Common myeloid progenitor, CD34-positive (primary cell): ENCODE measurements at regions not wholly inside any gene's neighbourhood (a gene's known extent, or its start where the extent isn't known, plus 50 kb on each side); places are given as distances from the start of the nearest gene placed in this dataset.

ENCODE experiments used
- CTCF ChIA-PET: fragments of 350-600 bp; sonication (Branson Sonifier 250); formaldehyde crosslinking; loops from one replicate; lab custom pipeline; 2021; ENCODE audit warnings: antibody characterized with exemption; lab: Charles Lee
- POLR2A ChIA-PET: fragments of 350-600 bp; sonication (Branson Sonifier 250); formaldehyde crosslinking; loops from one replicate; lab custom pipeline; 2021; ENCODE audit warnings: antibody characterized with exemption; lab: Charles Lee
- DNase-seq, 3 donors: peaks; one replicate each; pipeline versions ENCODE4 v3.0.0 to v3.0.0-alpha.2; 2013
- H3K27ac ChIP-seq, 2 experiments: 1 replicate in 1 of 2; 2 replicates in 1 of 2; pipeline ENCODE4 v1.7.0; 2013; ENCODE audit warnings: inconsistent platforms in 2 of 2, low read length in 2 of 2, mild to moderate bottlenecking in 2 of 2, low read depth in 1 of 2, moderate library complexity in 1 of 2; ENCODE audit not compliant: severe bottlenecking in 2 of 2, insufficient read depth in 1 of 2, poor library complexity in 1 of 2
- H3K27me3 ChIP-seq, 5 experiments: replicated peaks in 2 of 5; 1 replicate in 3 of 5; 2 replicates in 2 of 5; pipeline versions ENCODE4 v1.6.1 to v1.7.0; 2013; ENCODE audit warnings: low read length in 4 of 5, mild to moderate bottlenecking in 2 of 5, moderate library complexity in 2 of 5, inconsistent platforms in 1 of 5; ENCODE audit not compliant: insufficient read depth in 5 of 5, control insufficient read depth in 4 of 5
- H3K36me3 ChIP-seq, 4 experiments: 1 replicate in 2 of 4; 2 replicates in 2 of 4; pipeline versions ENCODE4 v1.6.1 to v1.7.0; 2013; ENCODE audit warnings: low read length in 3 of 4, control low read depth in 1 of 4, mild to moderate bottlenecking in 1 of 4; ENCODE audit not compliant: control insufficient read depth in 4 of 4, insufficient read depth in 4 of 4
- H3K4me1 ChIP-seq, 4 experiments: 1 replicate in 3 of 4; 2 replicates in 1 of 4; pipeline versions ENCODE4 v1.6.1 to v1.7.1; 2013; ENCODE audit warnings: low read length in 3 of 4, mild to moderate bottlenecking in 3 of 4, control low read depth in 1 of 4, inconsistent platforms in 1 of 4, moderate library complexity in 1 of 4; ENCODE audit not compliant: control insufficient read depth in 4 of 4, insufficient read depth in 4 of 4; ENCODE audit errors: control extremely low read depth in 1 of 4
- H3K4me3 ChIP-seq, 7 experiments: 1 replicate in 4 of 7; 2 replicates in 3 of 7; pipeline versions ENCODE4 v1.5.1 to v1.7.0; 2013; ENCODE audit warnings: mild to moderate bottlenecking in 7 of 7, low read length in 6 of 7, moderate library complexity in 6 of 7, inconsistent platforms in 2 of 7, low read depth in 2 of 7, control low read depth in 1 of 7; ENCODE audit not compliant: insufficient read depth in 4 of 7, control insufficient read depth in 1 of 7; ENCODE audit errors: extremely low read depth in 1 of 7
- H3K9me3 ChIP-seq, 5 experiments: 1 replicate in 4 of 5; 2 replicates in 1 of 5; pipeline versions ENCODE4 v1.6.1 to v1.7.1; 2013; ENCODE audit warnings: low read length in 4 of 5, mild to moderate bottlenecking in 2 of 5, inconsistent platforms in 1 of 5, low read depth in 1 of 5, moderate library complexity in 1 of 5; ENCODE audit not compliant: control insufficient read depth in 4 of 5, insufficient read depth in 2 of 5; ENCODE audit errors: control extremely low read depth in 1 of 5
- WGBS: methylation state at CpG from one replicate; pipeline ENCODE4 v1.1.5; 2013; ENCODE audit not compliant: insufficient coverage; 5-methylcytosine and 5-hydroxymethylcytosine counted together

- Histone ChIP-seq H3K27me3 (peaks cover 26 to 100% (median 65%) of the 10 kb centered on the region in 5 experiments), H3K36me3 (no peaks in the 10 kb centered on the region), H3K4me3 (peak overlapping the region in 2 of 7 experiments; percentile 19 to 28), H3K27ac (no peak overlapping the region), H3K9me3 (no peaks in the 10 kb centered on the region), H3K4me1 (peaks cover 6 to 57% (median 48%) of the 10 kb centered on the region in 4 experiments)
- ChIA-PET POLR2A (interaction anchor here (0.6 kb wide), 1 partner anchor 107 kb away, joined by 3 read pairs; no protein-coding TSS in a partner anchor), CTCF (interaction anchor here (0.8 to 1.4 kb wide), 2 partner anchors 29 to 145 kb away, joined by 3 read pairs; no protein-coding TSS in a partner anchor)
- WGBS = 5% methylated on average over 52 of the region's 62 CpGs
- DNase-seq = peak in 1 of 3 donors; percentile 35
Measured at GRCh38 chr7:155373359-155374273, 75.9 kb downstream of the INSIG1 start.

- WGBS = 2% methylated on average over 74 of the region's 110 CpGs
- ChIA-PET CTCF (interaction anchor here (1.8 kb wide), 1 partner anchor 11 kb away, joined by 4 read pairs; no protein-coding TSS in a partner anchor), POLR2A (interaction anchor here (0.6 kb wide), 1 partner anchor 108 kb away, joined by 3 read pairs; no protein-coding TSS in a partner anchor)
- Histone ChIP-seq H3K27me3 (peaks cover 35 to 100% (median 72%) of the 10 kb centered on the region in 5 experiments), H3K9me3 (no peaks in the 10 kb centered on the region), H3K4me1 (peaks cover 6 to 57% (median 48%) of the 10 kb centered on the region in 4 experiments), H3K27ac (no peak overlapping the region), H3K4me3 (peak overlapping the region in 3 of 7 experiments; percentile 28 to 48 (median 38)), H3K36me3 (no peaks in the 10 kb centered on the region)
- peak in 1 of 3 donors; percentile 25 for DNase-seq
Measured at GRCh38 chr7:155374276-155375252, 76.9 kb downstream of the INSIG1 start.

DNA sequence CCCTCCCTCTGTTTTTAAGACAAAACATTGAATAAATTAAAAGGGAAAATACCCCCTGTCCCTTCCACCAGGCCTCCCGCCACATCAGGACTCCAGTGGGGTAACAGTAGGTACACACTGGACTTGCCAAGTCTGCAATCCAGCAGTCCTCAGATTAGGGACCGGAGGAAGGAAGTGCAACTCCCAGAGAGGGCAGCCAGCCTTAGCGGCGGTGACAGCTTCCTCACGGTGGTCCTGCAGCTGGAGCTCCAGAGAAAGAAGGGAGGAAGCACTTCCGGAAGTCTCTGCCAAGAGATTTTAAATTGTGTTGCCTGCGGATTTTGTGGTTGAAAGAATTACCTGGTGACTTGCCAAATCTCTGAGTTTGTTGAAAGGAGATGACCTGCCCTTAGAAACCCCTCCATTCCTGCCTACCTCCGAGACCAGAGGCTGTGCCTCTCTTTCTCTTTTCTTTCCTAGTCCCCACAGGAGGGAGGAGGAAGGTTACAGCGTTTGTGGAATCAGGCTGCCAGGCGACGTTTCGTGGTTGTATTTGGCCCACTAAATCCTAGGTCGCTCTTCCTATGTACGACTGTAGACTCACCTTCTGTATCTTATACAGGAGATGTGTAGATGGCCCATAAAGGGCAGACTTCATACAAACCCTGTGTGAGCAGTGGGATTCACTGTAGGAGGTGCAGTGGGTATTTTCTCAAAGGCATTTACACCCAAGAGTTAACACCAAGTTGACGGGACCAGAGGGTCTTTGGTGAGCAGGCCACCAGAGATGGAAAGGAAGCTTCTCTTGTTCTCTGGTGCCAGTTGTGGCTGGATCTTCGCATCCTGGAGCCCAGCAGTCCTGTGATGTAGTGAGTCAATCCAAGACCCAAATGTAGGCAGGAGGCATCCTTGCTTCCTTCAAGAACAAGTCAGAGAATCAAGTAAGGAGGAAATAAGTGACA lies 77.9 kb downstream of the INSIG1 start:
- H3K9me3 ChIP-seq = no peaks in the 10 kb centered on the region
- peaks cover 6 to 56% (median 48%) of the 10 kb centered on the region in 4 experiments for H3K4me1 ChIP-seq
- no peaks in the 10 kb centered on the region for H3K36me3 ChIP-seq
- WGBS = 3% methylated on average over 5 of the region's 16 CpGs
- peaks cover 37 to 100% (median 72%) of the 10 kb centered on the region in 5 experiments for H3K27me3 ChIP-seq
- POLR2A ChIA-PET = no interaction called here
- H3K27ac ChIP-seq = no peak overlapping the region
- DNase-seq = peak; percentile 36 to 51 (median 45)
- peak overlapping the region in 2 of 7 experiments; percentile 3 to 38 for H3K4me3 ChIP-seq
- CTCF ChIA-PET = interaction anchor here (0.9 to 1.8 kb wide), 3 partner anchors 12 to 365 kb away, joined by 3 to 7 read pairs (median 4); no protein-coding TSS in a partner anchor

DNA sequence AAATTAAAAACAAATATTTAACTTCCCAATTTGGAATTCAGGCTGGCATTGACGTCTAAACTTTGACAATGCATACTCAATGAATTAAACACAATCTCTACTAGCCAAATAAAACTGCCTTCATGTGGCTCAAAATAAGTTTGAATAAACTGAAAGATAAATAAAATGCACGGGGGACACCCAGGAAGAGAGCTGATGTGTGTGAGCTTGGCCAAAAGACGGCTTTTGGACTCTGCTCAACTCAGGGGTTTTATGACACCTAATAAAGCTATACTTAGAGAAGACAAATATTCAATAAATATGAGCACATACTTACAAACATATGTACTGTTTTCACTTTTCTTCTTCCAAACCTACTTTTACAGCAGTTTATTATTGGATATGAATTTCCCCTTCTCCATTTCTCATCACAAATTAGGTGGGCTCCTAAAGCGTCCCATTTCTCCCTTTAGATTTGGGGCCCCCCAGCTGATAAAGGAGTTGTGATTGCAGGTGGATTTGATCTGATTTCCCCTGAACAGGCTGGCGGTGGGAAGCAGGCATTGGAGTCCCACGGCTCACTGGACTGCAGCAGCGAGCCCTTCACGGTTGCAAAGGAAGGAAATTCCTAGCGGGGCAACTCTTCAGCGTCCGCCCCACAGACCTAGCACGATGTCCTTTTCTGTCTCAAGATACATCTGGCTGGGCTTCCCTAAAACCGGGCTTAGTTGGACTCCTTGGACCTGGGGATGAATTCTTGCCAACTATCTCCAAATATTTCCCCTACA lies 79.6 kb downstream of the INSIG1 start:
- ChIA-PET CTCF (interaction anchor here (1.5 to 2.7 kb wide), 3 partner anchors 8 to 76 kb away, joined by 3 to 7 read pairs (median 5); no protein-coding TSS in a partner anchor), POLR2A (no interaction called here)
- Histone ChIP-seq H3K9me3 (no peaks in the 10 kb centered on the region), H3K4me1 (peaks cover 6 to 60% (median 52%) of the 10 kb centered on the region in 4 experiments), H3K27ac (no peak overlapping the region), H3K4me3 (peak overlapping the region in 3 of 7 experiments; percentile 24 to 40 (median 38)), H3K36me3 (no peaks in the 10 kb centered on the region), H3K27me3 (peaks cover 37 to 100% (median 72%) of the 10 kb centered on the region in 5 experiments)
- 6% methylated on average over 11 of the region's 13 CpGs for WGBS
- no peak for DNase-seq

DNA sequence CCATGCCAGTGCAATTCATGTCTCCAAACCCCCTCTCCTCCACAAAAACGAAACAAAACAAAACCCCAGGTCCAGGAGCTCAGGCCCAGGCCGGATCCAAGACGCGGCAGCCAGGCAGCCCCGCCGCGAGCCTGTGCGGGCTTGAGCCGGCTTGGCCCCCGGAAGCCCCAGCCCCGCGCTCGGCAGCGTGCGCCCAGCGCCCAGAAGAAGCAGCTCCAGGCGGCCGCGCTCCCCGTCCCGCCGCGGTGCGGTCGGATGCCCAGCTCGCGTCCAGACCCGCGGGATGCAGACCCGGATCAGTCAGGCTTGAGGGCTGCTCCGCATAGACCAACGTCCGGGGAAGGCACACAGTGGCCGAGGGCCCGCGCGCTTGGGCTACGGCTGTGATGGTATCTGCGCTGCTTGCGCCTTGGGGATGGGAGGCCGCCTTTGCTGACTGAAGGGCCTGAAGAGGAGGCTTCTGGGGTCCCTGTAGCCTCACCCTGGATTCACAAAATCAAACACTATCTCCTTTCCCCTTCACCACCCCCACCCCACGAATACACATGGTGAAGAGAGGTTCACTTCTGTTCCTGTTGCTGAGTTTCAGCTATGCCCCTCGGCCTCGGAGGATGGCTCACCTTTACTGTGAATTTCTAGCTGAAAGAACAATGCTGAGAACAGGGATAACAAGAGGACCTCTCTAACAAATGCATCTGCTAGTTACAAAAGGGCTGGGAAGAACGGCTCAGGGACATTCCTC lies 79.9 kb upstream of the EN2 start:
- 3% methylated on average over 34 of the region's 45 CpGs for WGBS
- Histone ChIP-seq H3K27me3 (peaks cover 37 to 100% (median 73%) of the 10 kb centered on the region in 5 experiments), H3K9me3 (no peaks in the 10 kb centered on the region), H3K27ac (no peak overlapping the region), H3K4me3 (peak overlapping the region in 3 of 7 experiments; percentile 24 to 40 (median 38)), H3K4me1 (peaks cover 6 to 55% (median 47%) of the 10 kb centered on the region in 4 experiments), H3K36me3 (no peaks in the 10 kb centered on the region)
- POLR2A ChIA-PET = interaction anchor here (0.6 kb wide), 1 partner anchor 15 kb away, joined by 3 read pairs; no protein-coding TSS in a partner anchor
- CTCF ChIA-PET = interaction anchor here (0.9 to 2.7 kb wide), 9 partner anchors 8 to 464 kb away, joined by 3 to 7 read pairs (median 3); no protein-coding TSS in a partner anchor
- DNase-seq = peak in 2 of 3 donors; percentile 42 to 53
